Activated CD4-positive, alpha-beta T cell treated with anti-CD3 and anti-CD28 coated beads, Interleukin-2, amount 10 ng/mL, durations not matched to agents 24 days and 14 days (primary cell): ENCODE measurements at regions not wholly inside any gene's neighbourhood (a gene's known extent, or its start where the extent isn't known, plus 50 kb on each side); places are given as distances from the start of the nearest gene placed in this dataset.
A peak's percentile ranks its signal among the peaks of the same experiment; 100 is the strongest.

Experiments used
- DNase-seq: peaks from one replicate; pipeline ENCODE4 v3.0.0; 2022
- H3K27ac Mint-ChIP-seq: one replicate; pipeline ENCODE4 v1.8.0; 2022; ENCODE audit warnings: mild to moderate bottlenecking, mixed read lengths
- H3K27me3 Mint-ChIP-seq: one replicate; pipeline ENCODE4 v1.8.0; 2022; ENCODE audit warnings: mixed read lengths
- H3K36me3 Mint-ChIP-seq: one replicate; pipeline ENCODE4 v1.8.0; 2022; ENCODE audit warnings: low read depth, mild to moderate bottlenecking, mixed read lengths
- H3K4me1 Mint-ChIP-seq: one replicate; pipeline ENCODE4 v1.8.0; 2021; ENCODE audit warnings: mixed read lengths
- H3K4me3 Mint-ChIP-seq: one replicate; pipeline ENCODE4 v1.8.0; 2022; ENCODE audit warnings: mild to moderate bottlenecking, moderate library complexity, mixed read lengths
- H3K9me3 Mint-ChIP-seq: one replicate; pipeline ENCODE4 v1.8.0; 2021; ENCODE audit warnings: mixed read lengths
- intact Hi-C: fragments of 100-400 bp; cut with micrococcal nuclease; formaldehyde crosslinking; loops from one replicate; pipeline ENCODE4 v1.15.1; 2023

- Mint-ChIP-seq H3K4me3 (no peak overlapping the region), H3K9me3 (peaks cover 7% of the 10 kb centered on the region), H3K36me3 (no peaks in the 10 kb centered on the region), H3K4me1 (no peaks in the 10 kb centered on the region), H3K27ac (no peak overlapping the region), H3K27me3 (peaks cover 23% of the 10 kb centered on the region)
- no peak for DNase-seq
- intact Hi-C loops: no loop called here
Measured at GRCh38 chr10:4485636-4486035, 340.4 kb upstream of the AKR1E2 start.

GRCh38 chr10:4483811-4484210 is 342.2 kb upstream of the AKR1E2 start:
- peaks cover 12% of the 10 kb centered on the region for H3K9me3 Mint-ChIP-seq
- no peaks in the 10 kb centered on the region for H3K36me3 Mint-ChIP-seq
- H3K27me3 Mint-ChIP-seq: peaks cover 15% of the 10 kb centered on the region
- H3K4me1 Mint-ChIP-seq: no peaks in the 10 kb centered on the region
- no peak overlapping the region for H3K27ac Mint-ChIP-seq
- no peak for DNase-seq
- H3K4me3 Mint-ChIP-seq: no peak overlapping the region
- intact Hi-C loops: no loop called here

- intact Hi-C loops: no loop called here
- no peak for DNase-seq
- H3K27ac Mint-ChIP-seq: no peak overlapping the region
- peaks cover 1% of the 10 kb centered on the region for H3K4me1 Mint-ChIP-seq
- H3K36me3 Mint-ChIP-seq: no peaks in the 10 kb centered on the region
- peaks cover 9% of the 10 kb centered on the region for H3K9me3 Mint-ChIP-seq
- H3K4me3 Mint-ChIP-seq: no peak overlapping the region
- H3K27me3 Mint-ChIP-seq: peaks cover 12% of the 10 kb centered on the region
Measured at GRCh38 chr10:4482659-4483058, 343.3 kb upstream of the AKR1E2 start.

GRCh38 chr10:4481192-4481591 is 344.8 kb upstream of the AKR1E2 start:
- no peak overlapping the region for H3K4me3 Mint-ChIP-seq
- no peaks in the 10 kb centered on the region for H3K36me3 Mint-ChIP-seq
- H3K9me3 Mint-ChIP-seq: peaks cover 8% of the 10 kb centered on the region
- intact Hi-C loops: no loop called here
- peaks cover 2% of the 10 kb centered on the region for H3K4me1 Mint-ChIP-seq
- H3K27ac Mint-ChIP-seq: no peak overlapping the region
- H3K27me3 Mint-ChIP-seq: peaks cover 9% of the 10 kb centered on the region
- DNase-seq: no peak

GRCh38 chr10:4479342-4479741 is 346.7 kb upstream of the AKR1E2 start:
- intact Hi-C loops: no loop called here
- H3K36me3 Mint-ChIP-seq: no peaks in the 10 kb centered on the region
- H3K9me3 Mint-ChIP-seq: peaks cover 8% of the 10 kb centered on the region
- H3K27me3 Mint-ChIP-seq: peaks cover 6% of the 10 kb centered on the region
- DNase-seq: no peak
- H3K4me1 Mint-ChIP-seq: peaks cover 13% of the 10 kb centered on the region
- no peak overlapping the region for H3K4me3 Mint-ChIP-seq
- H3K27ac Mint-ChIP-seq: no peak overlapping the region

GRCh38 chr10:4477664-4478063 is 348.3 kb upstream of the AKR1E2 start:
- Mint-ChIP-seq H3K9me3 (peaks cover 5% of the 10 kb centered on the region), H3K4me1 (peaks cover 23% of the 10 kb centered on the region), H3K36me3 (no peaks in the 10 kb centered on the region), H3K27ac (no peak overlapping the region), H3K4me3 (no peak overlapping the region), H3K27me3 (peaks cover 4% of the 10 kb centered on the region)
- intact Hi-C loops: no loop called here
- DNase-seq: no peak

GRCh38 chr10:4475827-4476490 is 350.0 kb upstream of the AKR1E2 start:
- Mint-ChIP-seq H3K27me3 (peaks cover 7% of the 10 kb centered on the region), H3K36me3 (no peaks in the 10 kb centered on the region), H3K27ac (no peak overlapping the region), H3K4me3 (no peak overlapping the region), H3K4me1 (peaks cover 23% of the 10 kb centered on the region), H3K9me3 (peaks cover 5% of the 10 kb centered on the region)
- intact Hi-C loops: no loop called here
- DNase-seq: no peak

- H3K27ac Mint-ChIP-seq: peak overlapping the region; percentile 14
- no peaks in the 10 kb centered on the region for H3K36me3 Mint-ChIP-seq
- H3K27me3 Mint-ChIP-seq: peaks cover 9% of the 10 kb centered on the region
- peaks cover 23% of the 10 kb centered on the region for H3K4me1 Mint-ChIP-seq
- H3K9me3 Mint-ChIP-seq: peaks cover 5% of the 10 kb centered on the region
- intact Hi-C loops: no loop called here
- peak; percentile 73 for DNase-seq
- peak overlapping the region; percentile 15 for H3K4me3 Mint-ChIP-seq
Measured at GRCh38 chr10:4474829-4475228, 351.2 kb upstream of the AKR1E2 start.

- no peak overlapping the region for H3K4me3 Mint-ChIP-seq
- no peak for DNase-seq
- H3K9me3 Mint-ChIP-seq: peaks cover under 1% of the 10 kb centered on the region
- H3K27me3 Mint-ChIP-seq: peaks cover 14% of the 10 kb centered on the region
- peaks cover 23% of the 10 kb centered on the region for H3K4me1 Mint-ChIP-seq
- intact Hi-C loops: no loop called here
- H3K36me3 Mint-ChIP-seq: no peaks in the 10 kb centered on the region
- H3K27ac Mint-ChIP-seq: no peak overlapping the region
Measured at GRCh38 chr10:4473977-4474376, 352.0 kb upstream of the AKR1E2 start.

- Mint-ChIP-seq H3K4me3 (no peak overlapping the region), H3K36me3 (no peaks in the 10 kb centered on the region), H3K27me3 (peaks cover 20% of the 10 kb centered on the region), H3K27ac (no peak overlapping the region), H3K4me1 (peaks cover 21% of the 10 kb centered on the region), H3K9me3 (no peaks in the 10 kb centered on the region)
- no peak for DNase-seq
- intact Hi-C loops: no loop called here
Measured at GRCh38 chr10:4472190-4472904, 353.7 kb upstream of the AKR1E2 start.

GRCh38 chr10:4470231-4470835 is 355.7 kb upstream of the AKR1E2 start:
- H3K27ac Mint-ChIP-seq: no peak overlapping the region
- H3K27me3 Mint-ChIP-seq: peaks cover 31% of the 10 kb centered on the region
- no peak for DNase-seq
- no peaks in the 10 kb centered on the region for H3K9me3 Mint-ChIP-seq
- no peak overlapping the region for H3K4me3 Mint-ChIP-seq
- H3K36me3 Mint-ChIP-seq: no peaks in the 10 kb centered on the region
- H3K4me1 Mint-ChIP-seq: peaks cover 20% of the 10 kb centered on the region
- intact Hi-C loops: no loop called here

- Mint-ChIP-seq H3K9me3 (peaks cover 3% of the 10 kb centered on the region), H3K36me3 (no peaks in the 10 kb centered on the region), H3K4me1 (no peaks in the 10 kb centered on the region), H3K27ac (no peak overlapping the region), H3K27me3 (peaks cover 43% of the 10 kb centered on the region), H3K4me3 (no peak overlapping the region)
- intact Hi-C loops: no loop called here
- DNase-seq: no peak
Measured at GRCh38 chr10:4467481-4467880, 358.5 kb upstream of the AKR1E2 start.

- DNase-seq: no peak
- intact Hi-C loops: no loop called here
- Mint-ChIP-seq H3K27me3 (peaks cover 26% of the 10 kb centered on the region), H3K9me3 (peaks cover 6% of the 10 kb centered on the region), H3K4me1 (no peaks in the 10 kb centered on the region), H3K27ac (no peak overlapping the region), H3K36me3 (no peaks in the 10 kb centered on the region), H3K4me3 (no peak overlapping the region)
Measured at GRCh38 chr10:4460267-4460666, 365.7 kb upstream of the AKR1E2 start.

GRCh38 chr10:4459531-4459930 is 366.5 kb upstream of the AKR1E2 start:
- Mint-ChIP-seq H3K36me3 (no peaks in the 10 kb centered on the region), H3K27me3 (peaks cover 21% of the 10 kb centered on the region), H3K9me3 (peaks cover 6% of the 10 kb centered on the region), H3K4me3 (no peak overlapping the region), H3K4me1 (no peaks in the 10 kb centered on the region), H3K27ac (no peak overlapping the region)
- no peak for DNase-seq
- intact Hi-C loops: no loop called here
